HG03442 (cell line): ENCODE measurements at regions not wholly inside any gene's neighbourhood (a gene's known extent, or its start where the extent isn't known, plus 50 kb on each side); places are given as distances from the start of the nearest gene placed in this dataset.
"Not testable (repeated sequence)": the region's sequence is repeated elsewhere in the genome, so short reads cannot be mapped to it uniquely, and the experiment has no call there.

Experiments used
- ATAC-seq: cut with Tn5 transposase; IDR thresholded peaks from one replicate; pipeline ENCODE4 v1.9.1; 2021; ENCODE audit warnings: mild to moderate bottlenecking, moderate library complexity; ENCODE audit not compliant: unreplicated experiment

GRCh38 chr12:127964717-127965116 is 302.3 kb upstream of the TMEM132C start:
- ATAC-seq = no peak

GRCh38 chr12:127966331-127966730 is 300.6 kb upstream of the TMEM132C start:
- ATAC-seq = no peak

- no peak for ATAC-seq
These were observed 296.5 kb upstream of the TMEM132C start for GRCh38 chr12:127970491-127970890.

- ATAC-seq = no peak
These were observed 286.4 kb upstream of the TMEM132C start for GRCh38 chr12:127980585-127980984.

- no peak for ATAC-seq
These were observed 285.1 kb upstream of the TMEM132C start for GRCh38 chr12:127981875-127982274.

GRCh38 chr12:127983213-127983791 is 283.7 kb upstream of the TMEM132C start:
- ATAC-seq = not testable (repeated sequence)

- ATAC-seq = no peak
These were observed 282.4 kb upstream of the TMEM132C start for GRCh38 chr12:127984386-127985055.

- no peak for ATAC-seq
These were observed 279.6 kb upstream of the TMEM132C start for GRCh38 chr12:127987199-127987901.

GRCh38 chr12:127991485-127991884 is 275.5 kb upstream of the TMEM132C start:
- no peak for ATAC-seq

GRCh38 chr12:127998988-127999387 is 268.0 kb upstream of the TMEM132C start:
- ATAC-seq = no peak

GRCh38 chr12:128004383-128004938 is 262.5 kb upstream of the TMEM132C start:
- ATAC-seq = no peak

- no peak for ATAC-seq
These were observed 259.7 kb upstream of the TMEM132C start for GRCh38 chr12:128007250-128007649.

GRCh38 chr12:128008341-128008740 is 258.6 kb upstream of the TMEM132C start:
- ATAC-seq = no peak

GRCh38 chr12:128009108-128009507 is 257.9 kb upstream of the TMEM132C start:
- no peak for ATAC-seq

GRCh38 chr12:128012110-128012509 is 254.9 kb upstream of the TMEM132C start:
- no peak for ATAC-seq

GRCh38 chr12:128015276-128015675 is 251.7 kb upstream of the TMEM132C start:
- ATAC-seq = no peak

- ATAC-seq = no peak
These were observed 248.9 kb upstream of the TMEM132C start for GRCh38 chr12:128018067-128018466.

- ATAC-seq = no peak
These were observed 246.9 kb upstream of the TMEM132C start for GRCh38 chr12:128019996-128020544.

- no peak for ATAC-seq
These were observed 245.4 kb upstream of the TMEM132C start for GRCh38 chr12:128021561-128021960.

- no peak for ATAC-seq
These were observed 241.3 kb upstream of the TMEM132C start for GRCh38 chr12:128025589-128026245.
